ENCODE measurements at regions not wholly inside any gene's neighbourhood (a gene's known extent, or its start where the extent isn't known, plus 50 kb on each side); places are given as distances from the start of the nearest gene placed in this dataset.

DNA sequence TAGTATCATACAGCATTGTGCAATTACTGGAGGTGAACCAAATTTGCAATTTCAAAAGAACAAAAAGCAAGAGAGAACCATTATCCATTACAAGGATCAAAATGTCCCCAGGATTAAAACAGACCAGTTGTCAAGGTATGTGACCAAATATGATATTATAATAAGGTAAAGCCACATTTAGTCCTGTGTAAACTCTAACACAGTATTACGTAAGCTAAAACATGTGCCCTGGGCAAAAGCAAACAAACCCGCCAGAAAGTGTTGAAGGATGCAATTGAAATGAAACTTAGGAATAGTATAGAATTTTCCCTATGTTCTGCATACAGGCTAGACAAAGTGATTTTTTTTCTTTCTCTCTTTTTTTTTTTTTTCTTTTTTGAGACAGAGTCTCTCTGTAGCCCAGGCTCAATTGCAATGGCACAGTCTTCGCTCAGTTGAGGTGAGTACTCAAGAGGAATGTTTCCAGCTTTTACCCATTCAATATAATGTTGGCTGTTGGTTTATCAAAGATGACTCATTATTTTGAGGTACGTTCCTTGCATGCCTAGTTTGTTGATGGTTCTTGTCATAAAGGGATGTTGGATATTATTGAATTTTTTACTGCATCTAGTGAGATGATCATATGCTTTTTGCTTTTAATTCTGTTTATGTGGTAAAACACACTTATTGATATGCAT is 137.1 kb upstream of the FOXG1 start:
- no peak for TF ChIP-seq EZH2phosphoT487 (conservative IDR thresholded peaks at IDR 0.05; ENCODE audit: low read length)
- TF ChIP-seq, protein P1, sequence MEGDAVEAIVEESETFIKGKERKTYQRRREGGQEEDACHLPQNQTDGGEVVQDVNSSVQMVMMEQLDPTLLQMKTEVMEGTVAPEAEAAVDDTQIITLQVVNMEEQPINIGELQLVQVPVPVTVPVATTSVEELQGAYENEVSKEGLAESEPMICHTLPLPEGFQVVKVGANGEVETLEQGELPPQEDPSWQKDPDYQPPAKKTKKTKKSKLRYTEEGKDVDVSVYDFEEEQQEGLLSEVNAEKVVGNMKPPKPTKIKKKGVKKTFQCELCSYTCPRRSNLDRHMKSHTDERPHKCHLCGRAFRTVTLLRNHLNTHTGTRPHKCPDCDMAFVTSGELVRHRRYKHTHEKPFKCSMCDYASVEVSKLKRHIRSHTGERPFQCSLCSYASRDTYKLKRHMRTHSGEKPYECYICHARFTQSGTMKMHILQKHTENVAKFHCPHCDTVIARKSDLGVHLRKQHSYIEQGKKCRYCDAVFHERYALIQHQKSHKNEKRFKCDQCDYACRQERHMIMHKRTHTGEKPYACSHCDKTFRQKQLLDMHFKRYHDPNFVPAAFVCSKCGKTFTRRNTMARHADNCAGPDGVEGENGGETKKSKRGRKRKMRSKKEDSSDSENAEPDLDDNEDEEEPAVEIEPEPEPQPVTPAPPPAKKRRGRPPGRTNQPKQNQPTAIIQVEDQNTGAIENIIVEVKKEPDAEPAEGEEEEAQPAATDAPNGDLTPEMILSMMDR (IDR thresholded peaks at IDR 0.05; ENCODE audit: insufficient read depth, low read length, poor library complexity, severe bottlenecking), result no peak

All from SU-DHL-6 (cell line).